ENCODE measurements at regions not wholly inside any gene's neighbourhood (a gene's known extent, or its start where the extent isn't known, plus 50 kb on each side); places are given as distances from the start of the nearest gene placed in this dataset.
"Not testable (repeated sequence)": the region's sequence is repeated elsewhere in the genome, so short reads cannot be mapped to it uniquely, and the experiment has no call there.

DNA sequence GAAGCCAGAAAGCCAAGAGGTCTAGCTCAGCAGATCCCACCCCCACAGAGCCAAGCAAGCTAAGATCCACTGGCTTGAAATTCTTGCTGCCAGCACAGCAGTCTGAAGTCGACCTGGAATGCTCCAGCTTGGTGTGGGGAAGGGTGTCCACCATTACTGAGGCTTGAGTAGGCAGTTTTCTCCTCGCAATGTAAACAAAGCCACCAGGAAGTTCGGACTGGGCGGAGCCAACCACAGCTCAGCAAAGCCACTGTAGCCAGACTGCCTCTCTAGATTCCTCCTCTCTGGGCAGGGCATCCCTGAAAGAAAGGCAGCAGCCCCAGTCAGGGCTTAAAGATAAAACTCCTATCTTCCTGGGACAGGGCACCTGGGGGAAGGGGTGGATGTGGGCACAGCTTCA, 495.0 kb upstream of the GYPC start:
- TF ChIP-seq, protein P1, sequence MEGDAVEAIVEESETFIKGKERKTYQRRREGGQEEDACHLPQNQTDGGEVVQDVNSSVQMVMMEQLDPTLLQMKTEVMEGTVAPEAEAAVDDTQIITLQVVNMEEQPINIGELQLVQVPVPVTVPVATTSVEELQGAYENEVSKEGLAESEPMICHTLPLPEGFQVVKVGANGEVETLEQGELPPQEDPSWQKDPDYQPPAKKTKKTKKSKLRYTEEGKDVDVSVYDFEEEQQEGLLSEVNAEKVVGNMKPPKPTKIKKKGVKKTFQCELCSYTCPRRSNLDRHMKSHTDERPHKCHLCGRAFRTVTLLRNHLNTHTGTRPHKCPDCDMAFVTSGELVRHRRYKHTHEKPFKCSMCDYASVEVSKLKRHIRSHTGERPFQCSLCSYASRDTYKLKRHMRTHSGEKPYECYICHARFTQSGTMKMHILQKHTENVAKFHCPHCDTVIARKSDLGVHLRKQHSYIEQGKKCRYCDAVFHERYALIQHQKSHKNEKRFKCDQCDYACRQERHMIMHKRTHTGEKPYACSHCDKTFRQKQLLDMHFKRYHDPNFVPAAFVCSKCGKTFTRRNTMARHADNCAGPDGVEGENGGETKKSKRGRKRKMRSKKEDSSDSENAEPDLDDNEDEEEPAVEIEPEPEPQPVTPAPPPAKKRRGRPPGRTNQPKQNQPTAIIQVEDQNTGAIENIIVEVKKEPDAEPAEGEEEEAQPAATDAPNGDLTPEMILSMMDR (conservative IDR thresholded peaks at IDR 0.05 in 1 of 2, IDR thresholded peaks at IDR 0.05 in 1 of 2; ENCODE audit: extremely low read depth in 1 of 2, insufficient read depth in 1 of 2, low read depth in 1 of 2, low read length in 2 of 2): not testable (repeated sequence)
- TF ChIP-seq EZH2 (IDR thresholded peaks at IDR 0.05; ENCODE audit: borderline replicate concordance, low read length): not testable (repeated sequence)
